ENCODE measurements at regions not wholly inside any gene's neighbourhood (a gene's known extent, or its start where the extent isn't known, plus 50 kb on each side); places are given as distances from the start of the nearest gene placed in this dataset.

DNA sequence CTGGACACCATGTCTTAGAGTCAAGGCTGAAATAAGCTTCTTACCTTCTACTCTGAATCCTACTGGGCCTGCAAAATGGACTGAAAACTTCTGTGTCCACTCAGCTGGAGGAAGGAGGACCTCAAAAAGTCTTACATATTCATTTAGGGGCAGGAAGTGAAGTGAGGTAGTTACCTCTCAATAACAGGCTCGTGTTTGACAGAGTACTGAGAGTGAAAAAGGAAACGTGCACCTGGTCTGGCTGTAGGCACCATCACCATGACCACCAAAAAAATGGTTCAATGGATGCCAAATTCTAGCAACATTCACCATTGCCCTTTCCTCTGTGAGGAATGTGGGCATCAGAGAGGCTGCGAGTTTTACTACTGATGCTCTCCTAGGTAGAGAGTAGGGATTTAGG is 176.2 kb downstream of the RFC3 start:
- ATAC-seq (ENCODE audit: low read depth) (no peak), DNase-seq (no peak)
- BruUV-seq (replicated peaks), result no TSS peak
- Histone ChIP-seq H3K4ac (ENCODE audit: low read depth, low read length) (no peak overlapping the region), H2AFZ (replicated peaks; ENCODE audit: low read length, poor library complexity) (no peak overlapping the region), H3K27me3 (ENCODE audit: control insufficient read depth, insufficient read depth, low read length) (no peaks in the 10 kb centered on the region), H2AK5ac (ENCODE audit: low read depth, low read length) (no peak overlapping the region), H4K5ac (ENCODE audit: low read depth, low read length) (no peak overlapping the region), H4K20me1 (ENCODE audit: insufficient read depth, low read length) (no peaks in the 10 kb centered on the region), H3K14ac (replicated peaks; ENCODE audit: low read depth, low read length) (no peak overlapping the region), H3K4me1 (ENCODE audit: control insufficient read depth, insufficient read depth, low read length) (no peaks in the 10 kb centered on the region), H3K56ac (ENCODE audit: extremely low read depth, insufficient read depth, low read length) (no peak overlapping the region), H3K9me1 (ENCODE audit: insufficient read depth, low read length) (no peaks in the 10 kb centered on the region), H3K9me3 (ENCODE audit: control insufficient read depth, insufficient read depth, low read length) (no peaks in the 10 kb centered on the region), H2BK20ac (ENCODE audit: low read depth, low read length) (no peak overlapping the region), H3K4me2 (ENCODE audit: low read depth, low read length) (no peak overlapping the region), H3K9ac (ENCODE audit: low read depth, low read length) (no peak overlapping the region), H2BK120ac (ENCODE audit: low read depth, low read length) (no peak overlapping the region), H4K91ac (ENCODE audit: insufficient read depth, low read depth, low read length) (no peak overlapping the region), H2BK5ac (ENCODE audit: low read depth, low read length, poor library complexity, severe bottlenecking) (no peak overlapping the region), H2BK15ac (ENCODE audit: low read depth, low read length) (no peak overlapping the region), H4K8ac (ENCODE audit: low read depth in 2 of 2, low read length in 2 of 2) (no peak overlapping the region), H3K23ac (ENCODE audit: low read depth, low read length) (no peak overlapping the region), H3K18ac (ENCODE audit: low read depth, low read length) (no peak overlapping the region), H3K4me3 (ENCODE audit: insufficient read depth, low read depth, low read length) (no peak overlapping the region), H2AK9ac (replicated peaks; ENCODE audit: low read depth, low read length, poor library complexity) (no peak overlapping the region), H3K36me3 (ENCODE audit: control insufficient read depth, insufficient read depth, low read length) (no peaks in the 10 kb centered on the region), H3K79me1 (ENCODE audit: low read depth in 1 of 2, low read length in 2 of 2) (no peaks in the 10 kb centered on the region), H3K27ac (ENCODE audit: insufficient read depth, low read length) (no peak overlapping the region)
- WGBS, 2 experiments (ENCODE audit: extremely low coverage in 2 of 2, insufficient read length in 1 of 2), result no CpG with 5 or more reads among the region's 3 CpGs
- dilution Hi-C loops (cut with HindIII; ENCODE audit: low sequenced_read_pairs, unreplicated experiment), result no loop called here
- in situ Hi-C loops (cut with MboI; ENCODE audit: low sequenced_read_pairs), result no loop called here
- CTCF ChIA-PET, result interaction anchor here (0.7 kb wide), 1 partner anchor 56 kb away, joined by 3 read pairs; no protein-coding TSS in a partner anchor
- POLR2A ChIA-PET (ENCODE audit: unreplicated experiment), result no interaction called here
- intact Hi-C loops (cut with micrococcal nuclease), result no loop called here
- TF ChIP-seq MAZ (IDR thresholded peaks at IDR 0.05; ENCODE audit: borderline replicate concordance, low read depth, low read length) (no peak), MAFK (IDR thresholded peaks at IDR 0.05; ENCODE audit: low read depth, low read length) (no peak), RAD21 (IDR thresholded peaks at IDR 0.05; ENCODE audit: low read length) (no peak)

All from IMR-90 (cell line).